ENCODE measurements at regions not wholly inside any gene's neighbourhood (a gene's known extent, or its start where the extent isn't known, plus 50 kb on each side); places are given as distances from the start of the nearest gene placed in this dataset.

DNA sequence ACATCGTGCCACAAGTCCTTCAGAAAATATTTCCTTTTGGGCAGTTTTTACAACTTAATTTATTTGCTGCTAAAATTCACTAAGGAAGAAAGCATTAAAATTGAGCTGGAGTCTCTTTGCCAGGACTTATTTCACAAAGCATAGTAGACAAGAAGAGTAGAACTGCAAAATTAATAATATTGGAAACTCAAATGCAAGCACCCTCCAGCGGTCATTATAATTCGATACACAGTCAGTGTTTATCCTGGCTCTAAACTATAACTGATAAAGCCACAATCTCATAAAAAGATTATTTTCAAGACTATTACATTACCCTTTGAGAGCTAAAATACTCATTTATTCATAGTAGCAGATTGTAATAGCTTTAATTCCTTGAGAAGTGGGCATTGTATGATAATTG is 655.4 kb downstream of the RWDD3 start:
- Histone ChIP-seq H3K4me3 (replicated peaks in 1 of 3; ENCODE audit: insufficient read depth in 1 of 3, low read depth in 2 of 3, low read length in 3 of 3) (no peak overlapping the region), H3K27ac (ENCODE audit: extremely low read length, insufficient read depth, low read length) (no peak overlapping the region), H3K4me1 (ENCODE audit: insufficient read depth, low read length) (no peaks in the 10 kb centered on the region), H3K36me3 (replicated peaks in 1 of 2; ENCODE audit: control insufficient read depth in 1 of 2, insufficient read depth in 2 of 2, low read length in 2 of 2) (no peaks in the 10 kb centered on the region), H3K9me3 (ENCODE audit: low read length) (peaks cover 7% of the 10 kb centered on the region; the same call in 1 of the 2 replicates), H3K9ac (ENCODE audit: insufficient read depth, low read depth, low read length) (no peak overlapping the region), H3K79me2 (ENCODE audit: insufficient read depth, low read length) (no peaks in the 10 kb centered on the region), H3K4me2 (ENCODE audit: low read depth, low read length) (no peak overlapping the region), H2AFZ (ENCODE audit: low read length) (no peak overlapping the region), H4K20me1 (ENCODE audit: insufficient read depth, low read length) (no peaks in the 10 kb centered on the region), H3K27me3 (ENCODE audit: control insufficient read depth in 1 of 2, insufficient read depth in 2 of 2, low read length in 2 of 2) (no peaks in the 10 kb centered on the region)
- ATAC-seq (no peak), FAIRE-seq (no peak), DNase-seq (ENCODE audit: low spot score) (no peak)
- intact Hi-C loops (cut with micrococcal nuclease; ENCODE audit: unreplicated experiment) = no loop called here
- ChIA-PET CTCF (ENCODE audit: low intra/inter-chr PET ratio, low total read pairs) (no interaction called here), POLR2A (no interaction called here)
- in situ Hi-C loops (cut with HindIII; ENCODE audit: extremely low pct_ligation_motif_present, low pct_unique_long_range_greater_than_20kb) = no loop called here
- TF ChIP-seq RFXAP (CRISPR knock-in tag; IDR thresholded peaks at IDR 0.05; ENCODE audit: borderline replicate concordance) (no peak), ZNF782 (CRISPR knock-in tag; IDR thresholded peaks at IDR 0.05; ENCODE audit: borderline replicate concordance) (no peak), NFRKB (IDR thresholded peaks at IDR 0.05) (no peak), ZNF180 (CRISPR knock-in tag; IDR thresholded peaks at IDR 0.05; ENCODE audit: borderline replicate concordance, low read depth) (no peak)
- no TSS peak for BruUV-seq (replicated peaks)
- WGBS (ENCODE audit: low lambda C conversion rate) = 25% methylated on average over 3 of the region's 3 CpGs

DNA sequence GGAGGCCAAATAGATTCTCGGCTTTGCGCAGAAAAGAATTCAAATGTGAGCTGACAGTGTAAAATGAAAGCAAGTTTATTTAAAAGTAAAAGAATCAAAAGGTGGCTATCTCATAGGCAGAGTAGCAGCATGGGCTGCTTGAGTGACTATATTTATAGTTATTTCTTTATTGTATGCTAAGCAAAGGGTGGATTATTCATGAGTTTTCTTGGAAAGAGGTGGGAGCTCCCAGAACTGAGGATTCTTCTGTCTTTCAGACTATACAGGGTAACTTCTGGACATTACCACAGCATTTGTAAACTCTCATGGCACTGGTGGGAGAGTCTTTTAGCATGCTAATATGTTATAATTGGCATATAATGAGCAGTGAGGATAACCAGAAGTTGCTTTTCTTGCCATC is 659.9 kb downstream of the RWDD3 start:
- Histone ChIP-seq H3K27me3 (ENCODE audit: control insufficient read depth in 1 of 2, insufficient read depth in 2 of 2, low read length in 2 of 2) (no peaks in the 10 kb centered on the region), H3K9ac (ENCODE audit: insufficient read depth, low read depth, low read length) (no peak overlapping the region), H3K36me3 (replicated peaks in 1 of 2; ENCODE audit: control insufficient read depth in 1 of 2, insufficient read depth in 2 of 2, low read length in 2 of 2) (no peaks in the 10 kb centered on the region), H3K4me3 (replicated peaks in 1 of 3; ENCODE audit: insufficient read depth in 1 of 3, low read depth in 2 of 3, low read length in 3 of 3) (no peak overlapping the region), H2AFZ (ENCODE audit: low read length) (no peak overlapping the region), H4K20me1 (ENCODE audit: insufficient read depth, low read length) (no peaks in the 10 kb centered on the region), H3K4me1 (ENCODE audit: insufficient read depth, low read length) (no peaks in the 10 kb centered on the region), H3K79me2 (ENCODE audit: insufficient read depth, low read length) (no peaks in the 10 kb centered on the region), H3K27ac (ENCODE audit: extremely low read length, insufficient read depth, low read length) (no peak overlapping the region), H3K9me3 (ENCODE audit: low read length) (peaks cover 32% of the 10 kb centered on the region), H3K4me2 (ENCODE audit: low read depth, low read length) (no peak overlapping the region)
- in situ Hi-C loops (cut with HindIII; ENCODE audit: extremely low pct_ligation_motif_present, low pct_unique_long_range_greater_than_20kb) (no loop called here), intact Hi-C loops (cut with micrococcal nuclease; ENCODE audit: unreplicated experiment) (no loop called here)
- POLR2A ChIA-PET = no interaction called here
- TF ChIP-seq, protein P1, sequence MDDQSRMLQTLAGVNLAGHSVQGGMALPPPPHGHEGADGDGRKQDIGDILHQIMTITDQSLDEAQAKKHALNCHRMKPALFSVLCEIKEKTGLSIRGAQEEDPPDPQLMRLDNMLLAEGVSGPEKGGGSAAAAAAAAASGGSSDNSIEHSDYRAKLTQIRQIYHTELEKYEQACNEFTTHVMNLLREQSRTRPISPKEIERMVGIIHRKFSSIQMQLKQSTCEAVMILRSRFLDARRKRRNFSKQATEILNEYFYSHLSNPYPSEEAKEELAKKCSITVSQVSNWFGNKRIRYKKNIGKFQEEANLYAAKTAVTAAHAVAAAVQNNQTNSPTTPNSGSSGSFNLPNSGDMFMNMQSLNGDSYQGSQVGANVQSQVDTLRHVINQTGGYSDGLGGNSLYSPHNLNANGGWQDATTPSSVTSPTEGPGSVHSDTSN (CRISPR knock-in tag; IDR thresholded peaks at IDR 0.05; ENCODE audit: borderline replicate concordance) = no peak
- TF ChIP-seq MEF2D (CRISPR knock-in tag; IDR thresholded peaks at IDR 0.05) (no peak), HMG20A (CRISPR knock-in tag; IDR thresholded peaks at IDR 0.05; ENCODE audit: borderline replicate concordance) (no peak), ZNF3 (CRISPR knock-in tag; IDR thresholded peaks at IDR 0.05) (no peak), LCORL (IDR thresholded peaks at IDR 0.05) (no peak), LCORL (CRISPR knock-in tag; IDR thresholded peaks at IDR 0.05) (no peak), STAT6 (CRISPR knock-in tag; IDR thresholded peaks at IDR 0.05; ENCODE audit: borderline replicate concordance) (no peak), SP140L (CRISPR knock-in tag; IDR thresholded peaks at IDR 0.05; ENCODE audit: borderline replicate concordance) (no peak), SUZ12 (IDR thresholded peaks at IDR 0.05; ENCODE audit: low read depth, low read length) (no peak), TCF7L2 (IDR thresholded peaks at IDR 0.05; ENCODE audit: low read depth, low read length) (no peak), TBX3 (IDR thresholded peaks at IDR 0.05; ENCODE audit: borderline replicate concordance) (no peak), ZNF616 (CRISPR knock-in tag; IDR thresholded peaks at IDR 0.05; ENCODE audit: low read depth) (no peak), CREB1 (IDR thresholded peaks at IDR 0.05) (no peak), CREB1 (CRISPR knock-in tag; IDR thresholded peaks at IDR 0.05) (no peak)
- 28% methylated on average over 2 of the region's 2 CpGs for WGBS (ENCODE audit: low lambda C conversion rate)
- ATAC-seq (no peak), FAIRE-seq (no peak), DNase-seq (ENCODE audit: low spot score) (no peak)
- no TSS peak for BruUV-seq (replicated peaks)
- CTCF ChIA-PET (ENCODE audit: low intra/inter-chr PET ratio, low total read pairs) = no interaction called here
